ENCODE measurements at regions not wholly inside any gene's neighbourhood (a gene's known extent, or its start where the extent isn't known, plus 50 kb on each side); places are given as distances from the start of the nearest gene placed in this dataset.

DNA sequence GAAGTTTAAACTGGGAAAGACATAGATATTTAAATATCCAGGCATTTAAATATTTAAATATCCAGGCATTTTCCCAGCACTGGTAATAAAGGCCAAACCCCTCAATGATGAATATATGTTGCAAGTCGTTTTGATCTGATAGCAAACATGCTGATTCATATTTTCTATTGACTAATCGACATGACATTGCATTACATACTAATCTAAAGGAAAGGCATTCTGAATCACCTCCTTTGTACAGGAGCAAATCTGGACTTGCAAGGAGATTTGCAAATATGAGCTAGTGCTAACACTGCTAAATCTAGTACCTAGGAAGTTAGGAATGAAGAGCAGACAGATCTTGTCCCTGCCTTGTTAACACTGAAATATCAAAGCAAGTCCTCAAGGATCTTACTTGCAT is 207.3 kb downstream of the SLC7A11 start:
- TF ChIP-seq CTCF (IDR thresholded peaks at IDR 0.05; ENCODE audit: poor library complexity, severe bottlenecking) (no peak), EZH2 (IDR thresholded peaks at IDR 0.05; ENCODE audit: borderline replicate concordance, insufficient read depth, low read length, poor library complexity, severe bottlenecking) (no peak)
